ENCODE measurements at regions not wholly inside any gene's neighbourhood (a gene's known extent, or its start where the extent isn't known, plus 50 kb on each side); places are given as distances from the start of the nearest gene placed in this dataset.

DNA sequence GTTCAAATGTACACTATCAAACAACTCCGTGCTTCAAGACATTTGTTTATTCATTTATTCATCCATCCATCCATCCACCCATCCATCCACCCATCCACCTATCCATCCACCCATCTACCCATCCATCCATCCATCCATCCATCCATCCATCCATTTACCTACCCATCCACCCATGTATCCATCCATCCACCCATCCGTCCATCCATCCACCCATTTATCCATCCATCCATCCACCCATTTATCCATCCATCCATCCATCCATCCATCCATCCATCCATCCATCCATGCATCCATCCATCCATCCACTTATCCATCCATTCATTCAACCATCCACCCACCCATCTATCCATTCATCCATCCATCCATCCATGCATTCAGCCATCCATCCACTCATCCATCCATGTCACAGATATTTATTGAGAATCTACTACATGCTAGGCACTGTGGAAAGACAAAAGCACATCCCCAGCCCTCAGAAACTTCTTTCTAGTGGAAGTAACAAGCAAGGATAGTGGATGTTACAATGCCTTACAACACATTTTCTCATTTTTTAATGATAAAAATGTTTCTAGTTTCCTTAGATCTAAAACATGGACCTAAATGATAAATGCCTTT lies 237.6 kb downstream of the ZNF536 start:
- TF ChIP-seq FOXK2 (IDR thresholded peaks at IDR 0.05) (no peak), TARDBP (IDR thresholded peaks at IDR 0.05) (no peak), FOXM1 (IDR thresholded peaks at IDR 0.05; ENCODE audit: borderline replicate concordance) (no peak), CTBP1 (IDR thresholded peaks at IDR 0.05; ENCODE audit: borderline replicate concordance) (no peak), LEF1 (IDR thresholded peaks at IDR 0.05; ENCODE audit: borderline replicate concordance) (no peak), L3MBTL2 (conservative IDR thresholded peaks at IDR 0.05) (no peak), PKNOX1 (IDR thresholded peaks at IDR 0.05) (no peak)
- ChIA-PET CTCF (no interaction called here), POLR2A (no interaction called here)
- DNase-seq (ENCODE audit: extremely low spot score): no peak

DNA sequence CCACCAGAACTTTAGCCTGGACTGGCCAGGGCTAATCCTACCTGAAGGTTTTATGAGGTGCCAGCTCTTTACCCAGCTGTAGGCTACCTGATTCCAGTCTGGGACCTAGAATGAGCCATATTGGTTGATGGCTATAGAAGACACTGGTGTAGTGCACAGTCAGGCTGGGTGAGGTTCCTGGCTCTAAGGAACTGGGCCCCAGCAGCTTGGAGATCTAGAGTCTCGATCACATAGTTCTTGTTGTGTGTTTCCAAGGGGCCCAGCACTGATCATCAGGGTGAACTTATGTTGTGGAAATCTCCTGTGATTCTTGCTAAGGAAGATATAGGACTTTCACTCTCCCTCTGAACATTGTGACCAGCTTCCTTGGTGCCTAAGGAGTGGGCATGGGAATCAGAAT lies 236.3 kb downstream of the ZNF536 start:
- ChIA-PET CTCF (no interaction called here), POLR2A (no interaction called here)
- TF ChIP-seq LEF1 (IDR thresholded peaks at IDR 0.05; ENCODE audit: borderline replicate concordance) (no peak), FOXA1 (IDR thresholded peaks at IDR 0.05) (no peak), NFRKB (IDR thresholded peaks at IDR 0.05) (no peak), BHLHE40 (IDR thresholded peaks at IDR 0.05; ENCODE audit: borderline replicate concordance) (no peak)
- DNase-seq (ENCODE audit: extremely low spot score): no peak

Data from HEK293T (cell line).